ENCODE measurements at regions not wholly inside any gene's neighbourhood (a gene's known extent, or its start where the extent isn't known, plus 50 kb on each side); places are given as distances from the start of the nearest gene placed in this dataset.

- Histone ChIP-seq H3K27ac (ENCODE audit: low read depth in 2 of 2, low read length in 2 of 2) (no peak overlapping the region), H3K4me3 (ENCODE audit: low read length in 3 of 3) (no peak overlapping the region), H3K9me3 (ENCODE audit: control insufficient read depth in 2 of 3, insufficient read depth in 1 of 3, low read length in 3 of 3) (no peaks in the 10 kb centered on the region), H3K27me3 (ENCODE audit: control insufficient read depth, insufficient read depth, low read length) (no peaks in the 10 kb centered on the region), H3K36me3 (ENCODE audit: control insufficient read depth in 2 of 3, insufficient read depth in 3 of 3, low read length in 3 of 3) (no peaks in the 10 kb centered on the region), H3K9ac (ENCODE audit: low read length in 3 of 3) (no peak overlapping the region), H3K4me1 (ENCODE audit: control insufficient read depth in 2 of 3, insufficient read depth in 2 of 3, low read depth in 1 of 3, low read length in 3 of 3) (no peaks in the 10 kb centered on the region)
- intact Hi-C loops (cut with DNase I) = no loop called here
- DNase-seq = no peak
- no peak for FAIRE-seq
- TF ChIP-seq, protein P1, sequence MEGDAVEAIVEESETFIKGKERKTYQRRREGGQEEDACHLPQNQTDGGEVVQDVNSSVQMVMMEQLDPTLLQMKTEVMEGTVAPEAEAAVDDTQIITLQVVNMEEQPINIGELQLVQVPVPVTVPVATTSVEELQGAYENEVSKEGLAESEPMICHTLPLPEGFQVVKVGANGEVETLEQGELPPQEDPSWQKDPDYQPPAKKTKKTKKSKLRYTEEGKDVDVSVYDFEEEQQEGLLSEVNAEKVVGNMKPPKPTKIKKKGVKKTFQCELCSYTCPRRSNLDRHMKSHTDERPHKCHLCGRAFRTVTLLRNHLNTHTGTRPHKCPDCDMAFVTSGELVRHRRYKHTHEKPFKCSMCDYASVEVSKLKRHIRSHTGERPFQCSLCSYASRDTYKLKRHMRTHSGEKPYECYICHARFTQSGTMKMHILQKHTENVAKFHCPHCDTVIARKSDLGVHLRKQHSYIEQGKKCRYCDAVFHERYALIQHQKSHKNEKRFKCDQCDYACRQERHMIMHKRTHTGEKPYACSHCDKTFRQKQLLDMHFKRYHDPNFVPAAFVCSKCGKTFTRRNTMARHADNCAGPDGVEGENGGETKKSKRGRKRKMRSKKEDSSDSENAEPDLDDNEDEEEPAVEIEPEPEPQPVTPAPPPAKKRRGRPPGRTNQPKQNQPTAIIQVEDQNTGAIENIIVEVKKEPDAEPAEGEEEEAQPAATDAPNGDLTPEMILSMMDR (IDR thresholded peaks at IDR 0.05; ENCODE audit: borderline replicate concordance, extremely low read depth, insufficient read depth) = no peak
Measured at GRCh38 chr19:56939951-56940350, 99.4 kb upstream of the PEG3 start.

DNA sequence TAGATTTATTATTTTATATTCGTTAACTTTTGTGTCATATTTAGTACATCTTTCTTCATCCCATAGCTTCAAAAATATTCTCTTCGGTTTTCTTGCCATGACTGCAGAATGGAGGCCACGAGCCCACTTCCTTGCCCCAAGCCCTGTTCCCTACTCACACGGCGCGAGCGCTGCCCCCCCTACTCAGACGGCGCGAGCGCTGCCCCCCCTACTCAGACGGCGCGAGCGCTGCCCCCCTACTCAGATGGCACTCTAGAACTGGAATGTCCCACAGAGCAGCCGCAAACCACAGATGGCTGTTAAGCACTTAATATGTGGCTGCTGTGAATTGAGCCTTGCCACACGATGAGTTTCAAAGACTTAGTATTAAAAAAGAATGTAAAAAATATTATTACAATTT is 102.2 kb upstream of the PEG3 start:
- no peaks in the 10 kb centered on the region for H3K27me3 ChIP-seq (ENCODE audit: control insufficient read depth, insufficient read depth, low read length)
- H3K9ac ChIP-seq (ENCODE audit: low read length in 3 of 3) = no peak overlapping the region
- H3K4me3 ChIP-seq (ENCODE audit: low read length in 3 of 3) = no peak overlapping the region
- DNase-seq (peak; percentile 55 to 90 (median 66)), FAIRE-seq (no peak)
- H3K27ac ChIP-seq (ENCODE audit: low read depth in 2 of 2, low read length in 2 of 2) = no peak overlapping the region
- intact Hi-C loops (cut with DNase I) = no loop called here
- H3K9me3 ChIP-seq (ENCODE audit: control insufficient read depth in 2 of 3, insufficient read depth in 1 of 3, low read length in 3 of 3) = no peaks in the 10 kb centered on the region
- TF ChIP-seq, protein P1 (IDR thresholded peaks at IDR 0.05; ENCODE audit: borderline replicate concordance, extremely low read depth, insufficient read depth) = no peak
- no peaks in the 10 kb centered on the region for H3K4me1 ChIP-seq (ENCODE audit: control insufficient read depth in 2 of 3, insufficient read depth in 2 of 3, low read depth in 1 of 3, low read length in 3 of 3)
- H3K36me3 ChIP-seq (ENCODE audit: control insufficient read depth in 2 of 3, insufficient read depth in 3 of 3, low read length in 3 of 3) = no peaks in the 10 kb centered on the region

GRCh38 chr19:56946159-56946558 is 105.6 kb upstream of the PEG3 start:
- TF ChIP-seq, protein P1 (IDR thresholded peaks at IDR 0.05; ENCODE audit: borderline replicate concordance, extremely low read depth, insufficient read depth) = no peak
- FAIRE-seq = no peak
- Histone ChIP-seq H3K27me3 (ENCODE audit: control insufficient read depth, insufficient read depth, low read length) (no peaks in the 10 kb centered on the region), H3K27ac (ENCODE audit: low read depth in 2 of 2, low read length in 2 of 2) (no peak overlapping the region), H3K4me1 (ENCODE audit: control insufficient read depth in 2 of 3, insufficient read depth in 2 of 3, low read depth in 1 of 3, low read length in 3 of 3) (no peaks in the 10 kb centered on the region), H3K9me3 (ENCODE audit: control insufficient read depth in 2 of 3, insufficient read depth in 1 of 3, low read length in 3 of 3) (no peaks in the 10 kb centered on the region), H3K4me3 (ENCODE audit: low read length in 3 of 3) (no peak overlapping the region), H3K9ac (ENCODE audit: low read length in 3 of 3) (no peak overlapping the region), H3K36me3 (ENCODE audit: control insufficient read depth in 2 of 3, insufficient read depth in 3 of 3, low read length in 3 of 3) (no peaks in the 10 kb centered on the region)
- DNase-seq = peak in 4 of 5 donors; percentile 53 to 82 (median 73)
- intact Hi-C loops (cut with DNase I) = no loop called here

- no peak for FAIRE-seq
- TF ChIP-seq, protein P1 (IDR thresholded peaks at IDR 0.05; ENCODE audit: borderline replicate concordance, extremely low read depth, insufficient read depth) = no peak
- H3K9me3 ChIP-seq (ENCODE audit: control insufficient read depth in 2 of 3, insufficient read depth in 1 of 3, low read length in 3 of 3) = no peaks in the 10 kb centered on the region
Measured at GRCh38 chr19:56947206-56947605, 106.7 kb upstream of the PEG3 start.

More at GRCh38 chr19:56947206-56947605, 106.7 kb upstream of the PEG3 start:
- Histone ChIP-seq H3K27me3 (ENCODE audit: control insufficient read depth, insufficient read depth, low read length) (no peaks in the 10 kb centered on the region), H3K4me1 (ENCODE audit: control insufficient read depth in 2 of 3, insufficient read depth in 2 of 3, low read depth in 1 of 3, low read length in 3 of 3) (no peaks in the 10 kb centered on the region), H3K27ac (ENCODE audit: low read depth in 2 of 2, low read length in 2 of 2) (no peak overlapping the region), H3K9ac (ENCODE audit: low read length in 3 of 3) (no peak overlapping the region), H3K36me3 (ENCODE audit: control insufficient read depth in 2 of 3, insufficient read depth in 3 of 3, low read length in 3 of 3) (no peaks in the 10 kb centered on the region), H3K4me3 (ENCODE audit: low read length in 3 of 3) (no peak overlapping the region)
- intact Hi-C loops (cut with DNase I) = no loop called here
- DNase-seq = no peak

All from kidney (tissue), 13 donors.